Cardiac fibroblast (primary cell): ENCODE measurements at regions not wholly inside any gene's neighbourhood (a gene's known extent, or its start where the extent isn't known, plus 50 kb on each side); places are given as distances from the start of the nearest gene placed in this dataset.

Experiments used
- DNase-seq, 2 donors: peaks; one replicate each; pipeline versions ENCODE4 v3.0.0 to v3.0.0-alpha.2; 2010; ENCODE audit warnings: low read depth in 2 of 2
- H3K4me3 ChIP-seq, 2 donors: replicated peaks in 1 of 2; 1 replicate in 1 of 2; 2 replicates in 1 of 2; pipeline ENCODE4 v1.5.1; 2011; ENCODE audit warnings: low read depth in 2 of 2, low read length in 2 of 2, mild to moderate bottlenecking in 2 of 2, moderate library complexity in 1 of 2
- CTCF ChIP-seq: IDR thresholded peaks from one replicate; pipeline ENCODE4 v1.5.1; 2011; ENCODE audit warnings: low read depth, mild to moderate bottlenecking, low read length, inconsistent platforms

- H3K4me3 ChIP-seq: no peak overlapping the region
- TF ChIP-seq CTCF: no peak
- DNase-seq: no peak
Measured at GRCh38 chr1:195394567-195394966, 1213.7 kb downstream of the KCNT2 start.

DNA sequence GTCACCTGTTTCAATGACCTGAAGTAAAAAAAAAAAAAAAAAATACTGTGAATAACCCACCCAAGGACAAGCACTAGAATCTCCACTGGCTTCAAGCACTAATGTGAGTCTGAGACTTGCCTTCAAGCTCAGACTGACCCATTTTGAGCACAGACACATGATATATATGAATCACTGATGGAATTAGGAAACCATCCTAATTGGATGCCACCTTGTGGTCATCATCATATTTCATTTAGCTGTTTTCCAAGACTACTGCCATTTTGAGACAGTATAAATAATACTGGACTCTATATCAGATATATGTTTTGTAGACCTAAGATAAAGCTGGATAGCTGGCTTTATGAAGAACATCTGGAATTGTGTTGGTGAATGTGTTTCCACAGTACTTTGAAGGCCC, 1232.0 kb downstream of the KCNT2 start:
- no peak for DNase-seq
- H3K4me3 ChIP-seq: no peak overlapping the region
- TF ChIP-seq CTCF: peak; percentile 1

- DNase-seq: no peak
- no peak for TF ChIP-seq CTCF
- no peak overlapping the region for H3K4me3 ChIP-seq
Measured at GRCh38 chr1:195373856-195374255, 1234.4 kb downstream of the KCNT2 start.

GRCh38 chr1:195345149-195345548, 1263.1 kb downstream of the KCNT2 start:
- H3K4me3 ChIP-seq: no peak overlapping the region
- no peak for DNase-seq
- no peak for TF ChIP-seq CTCF

DNA sequence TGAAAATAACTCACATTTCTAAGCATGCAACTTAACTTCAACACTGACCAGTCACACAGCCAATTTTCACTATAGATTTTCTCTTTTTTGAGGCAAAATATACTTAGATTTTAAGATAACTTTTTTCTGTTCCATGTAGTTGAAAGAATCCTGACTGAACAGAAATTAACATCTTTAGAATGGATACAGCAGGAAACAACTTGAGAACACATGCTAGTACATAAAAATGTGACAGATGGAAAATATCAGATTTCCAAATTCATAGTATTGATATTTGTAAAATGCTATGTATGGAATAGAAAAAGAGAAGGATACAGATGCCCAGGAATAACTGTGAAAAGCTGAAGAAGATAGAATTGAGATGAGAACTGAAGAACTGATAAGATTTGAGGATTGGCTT, 1270.6 kb downstream of the KCNT2 start:
- no peak overlapping the region for H3K4me3 ChIP-seq
- DNase-seq: no peak
- no peak for TF ChIP-seq CTCF

- DNase-seq: no peak
- TF ChIP-seq CTCF: no peak
- H3K4me3 ChIP-seq: no peak overlapping the region
Measured at GRCh38 chr1:195336812-195337211, 1271.4 kb downstream of the KCNT2 start.

GRCh38 chr1:195335541-195335940, 1272.7 kb downstream of the KCNT2 start:
- no peak for TF ChIP-seq CTCF
- DNase-seq: no peak
- H3K4me3 ChIP-seq: no peak overlapping the region
